Glutamatergic neuron (in vitro differentiated cells): ENCODE measurements at regions not wholly inside any gene's neighbourhood (a gene's known extent, or its start where the extent isn't known, plus 50 kb on each side); places are given as distances from the start of the nearest gene placed in this dataset.

ENCODE experiments used
- DNase-seq: peaks from one replicate; pipeline ENCODE4 v3.0.0; 2022
- H3K27ac Mint-ChIP-seq: one replicate; pipeline ENCODE4 v1.8.0; 2020; ENCODE audit warnings: mild to moderate bottlenecking, mixed read lengths, inconsistent platforms; ENCODE audit not compliant: unreplicated experiment
- H3K27me3 Mint-ChIP-seq: one replicate; pipeline ENCODE4 v1.8.0; 2020; ENCODE audit warnings: mild to moderate bottlenecking, moderate library complexity, mixed read lengths, inconsistent platforms; ENCODE audit not compliant: unreplicated experiment
- H3K36me3 Mint-ChIP-seq: one replicate; pipeline ENCODE4 v1.8.0; 2020; ENCODE audit warnings: mild to moderate bottlenecking, mixed read lengths, inconsistent platforms; ENCODE audit not compliant: unreplicated experiment
- H3K4me1 Mint-ChIP-seq: one replicate; pipeline ENCODE4 v1.8.0; 2020; ENCODE audit warnings: mild to moderate bottlenecking, low read depth, mixed read lengths, inconsistent platforms; ENCODE audit not compliant: unreplicated experiment
- H3K4me3 Mint-ChIP-seq: one replicate; pipeline ENCODE4 v1.8.0; 2020; ENCODE audit warnings: mild to moderate bottlenecking, mixed read lengths, inconsistent platforms; ENCODE audit not compliant: unreplicated experiment
- H3K9me3 Mint-ChIP-seq: one replicate; pipeline ENCODE4 v1.8.0; 2020; ENCODE audit warnings: mild to moderate bottlenecking, moderate library complexity, mixed read lengths, inconsistent platforms; ENCODE audit not compliant: unreplicated experiment
- CTCF ChIP-seq: fragments of 200-600 bp; sonication (generic); IDR thresholded peaks from one replicate; pipeline ENCODE4 v1.5.0; 2021; ENCODE audit not compliant: partially characterized antibody, unreplicated experiment

DNA sequence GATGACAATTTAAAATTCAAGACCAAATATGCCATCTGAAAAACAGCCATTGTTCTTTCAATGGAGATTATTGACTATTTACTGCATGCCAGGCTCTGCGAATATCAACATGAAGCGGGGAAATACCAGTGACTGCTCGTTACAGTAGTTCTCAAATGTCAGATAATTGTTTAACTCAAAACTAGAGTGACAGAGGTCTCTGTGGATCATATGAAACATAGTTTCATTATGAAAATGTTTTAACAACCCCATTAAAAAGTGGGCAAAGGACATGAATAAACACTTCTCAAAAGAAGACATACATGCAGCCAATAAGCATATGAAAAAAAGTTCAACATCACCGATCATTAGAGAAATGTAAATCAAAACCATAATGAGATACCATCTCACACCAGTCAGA lies 50.0 kb upstream of the GPR149 start:
- Mint-ChIP-seq H3K4me1 (no peaks in the 10 kb centered on the region), H3K27me3 (no peaks in the 10 kb centered on the region), H3K4me3 (no peak overlapping the region), H3K36me3 (no peaks in the 10 kb centered on the region), H3K9me3 (no peaks in the 10 kb centered on the region), H3K27ac (no peak overlapping the region)
- no peak for TF ChIP-seq CTCF
- DNase-seq: no peak
